CD4-positive, alpha-beta T cell treated with Interferon gamma for 1 hour (primary cell): ENCODE measurements at regions not wholly inside any gene's neighbourhood (a gene's known extent, or its start where the extent isn't known, plus 50 kb on each side); places are given as distances from the start of the nearest gene placed in this dataset.

Experiments used
- DNase-seq: peaks from one replicate; pipeline ENCODE4 v3.0.0-alpha.2; 2020

- DNase-seq: no peak
These were observed 373.1 kb downstream of the MFSD1 start for GRCh38 chr3:159174715-159175692.

- DNase-seq: no peak
These were observed 376.5 kb downstream of the MFSD1 start for GRCh38 chr3:159178209-159178897.

GRCh38 chr3:159182961-159183360 is 381.1 kb downstream of the MFSD1 start:
- no peak for DNase-seq

GRCh38 chr3:159185443-159186050 is 383.7 kb downstream of the MFSD1 start:
- DNase-seq: no peak

GRCh38 chr3:159186581-159186980 is 384.7 kb downstream of the MFSD1 start:
- no peak for DNase-seq

GRCh38 chr3:159187232-159187631 is 385.4 kb downstream of the MFSD1 start:
- no peak for DNase-seq

- DNase-seq: no peak
These were observed 385.9 kb downstream of the MFSD1 start for GRCh38 chr3:159187706-159188105.

- no peak for DNase-seq
These were observed 388.3 kb downstream of the MFSD1 start for GRCh38 chr3:159189994-159190669.

GRCh38 chr3:159191447-159191846 is 389.6 kb downstream of the MFSD1 start:
- DNase-seq: no peak

- no peak for DNase-seq
These were observed 394.5 kb downstream of the MFSD1 start for GRCh38 chr3:159196359-159196758.

- DNase-seq: no peak
These were observed 398.3 kb downstream of the MFSD1 start for GRCh38 chr3:159200176-159200575.

GRCh38 chr3:159208050-159208449 is 406.2 kb downstream of the MFSD1 start:
- no peak for DNase-seq

GRCh38 chr3:159209459-159209858 is 407.6 kb downstream of the MFSD1 start:
- no peak for DNase-seq

- DNase-seq: no peak
These were observed 408.5 kb downstream of the MFSD1 start for GRCh38 chr3:159210336-159210735.

- DNase-seq: no peak
These were observed 414.5 kb downstream of the MFSD1 start for GRCh38 chr3:159216311-159216710.

- DNase-seq: no peak
These were observed 417.4 kb downstream of the MFSD1 start for GRCh38 chr3:159219231-159219630.

- DNase-seq: no peak
These were observed 419.5 kb downstream of the MFSD1 start for GRCh38 chr3:159221335-159221734.

GRCh38 chr3:159229116-159229680 is 427.3 kb downstream of the MFSD1 start:
- DNase-seq: no peak

GRCh38 chr3:159232966-159233365 is 431.1 kb downstream of the MFSD1 start:
- no peak for DNase-seq

- no peak for DNase-seq
These were observed 431.9 kb downstream of the MFSD1 start for GRCh38 chr3:159233734-159234133.

GRCh38 chr3:159234306-159234705 is 432.5 kb downstream of the MFSD1 start:
- no peak for DNase-seq

- no peak for DNase-seq
These were observed 434.5 kb downstream of the MFSD1 start for GRCh38 chr3:159236321-159236720.

GRCh38 chr3:159237226-159237625 is 435.4 kb downstream of the MFSD1 start:
- no peak for DNase-seq
